Cardiac muscle cell (in vitro differentiated cells and primary cell): ENCODE measurements at regions not wholly inside any gene's neighbourhood (a gene's known extent, or its start where the extent isn't known, plus 50 kb on each side); places are given as distances from the start of the nearest gene placed in this dataset.
"Not testable (repeated sequence)": the region's sequence is repeated elsewhere in the genome, so short reads cannot be mapped to it uniquely, and the experiment has no call there.

ENCODE experiments used
- DNase-seq, 2 donors: peaks; one replicate each; pipeline versions ENCODE4 v3.0.0 to v3.0.0-alpha.2; 2010 to 2017; ENCODE audit warnings: low read depth in 1 of 2, low spot score in 1 of 2
- H3K27ac ChIP-seq: fragments of 200-600 bp; sonication (generic); 2 replicates; pipeline ENCODE4 v1.5.1; 2016
- H3K27me3 ChIP-seq: fragments of 200-600 bp; sonication (generic); 2 replicates; pipeline ENCODE4 v1.6.0; 2016; ENCODE audit warnings: control low read depth
- H3K36me3 ChIP-seq: fragments of 200-600 bp; sonication (generic); 2 replicates; pipeline ENCODE4 v1.5.1; 2016; ENCODE audit warnings: control low read depth
- H3K4me1 ChIP-seq: fragments of 200-600 bp; sonication (generic); 2 replicates; pipeline ENCODE4 v1.8.1; 2017; ENCODE audit warnings: low read depth, mild to moderate bottlenecking, mixed run types
- H3K4me3 ChIP-seq: fragments of 200-600 bp; sonication (generic); 2 replicates; pipeline ENCODE4 v1.5.1; 2016; ENCODE audit warnings: mild to moderate bottlenecking
- H3K9me3 ChIP-seq: fragments of 200-600 bp; sonication (generic); 2 replicates; pipeline ENCODE4 v1.5.1; 2017; ENCODE audit warnings: low read depth, mild to moderate bottlenecking, control low read depth
- CTCF ChIP-seq: IDR thresholded peaks from 2 replicates; pipeline ENCODE4 v1.5.1; 2012; ENCODE audit warnings: low read depth, mild to moderate bottlenecking, low read length

DNA sequence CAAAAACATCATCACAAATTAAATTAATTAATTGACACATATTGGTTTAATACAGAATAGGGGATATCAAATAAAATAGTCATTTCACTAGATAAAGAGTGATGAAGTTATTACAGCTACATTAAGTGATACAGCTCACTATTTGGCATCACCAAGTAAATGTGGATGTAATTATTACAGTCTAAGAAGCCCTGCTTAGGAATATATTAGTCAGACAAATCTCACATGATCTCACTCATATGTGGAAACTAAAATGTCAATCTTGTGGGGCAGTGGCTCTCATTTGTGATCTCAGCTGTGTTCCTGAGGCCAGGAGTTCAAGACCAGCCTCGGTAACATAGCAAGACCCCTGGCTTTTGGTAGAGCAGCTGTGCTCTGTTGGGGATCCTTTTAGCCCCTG is 233.4 kb upstream of the RGMB start:
- H3K4me3 ChIP-seq = no peak overlapping the region
- H3K9me3 ChIP-seq = no peaks in the 10 kb centered on the region
- no peaks in the 10 kb centered on the region for H3K4me1 ChIP-seq
- DNase-seq = no peak
- no peak overlapping the region for H3K27ac ChIP-seq
- no peaks in the 10 kb centered on the region for H3K27me3 ChIP-seq
- TF ChIP-seq CTCF = no peak
- H3K36me3 ChIP-seq = no peaks in the 10 kb centered on the region

DNA sequence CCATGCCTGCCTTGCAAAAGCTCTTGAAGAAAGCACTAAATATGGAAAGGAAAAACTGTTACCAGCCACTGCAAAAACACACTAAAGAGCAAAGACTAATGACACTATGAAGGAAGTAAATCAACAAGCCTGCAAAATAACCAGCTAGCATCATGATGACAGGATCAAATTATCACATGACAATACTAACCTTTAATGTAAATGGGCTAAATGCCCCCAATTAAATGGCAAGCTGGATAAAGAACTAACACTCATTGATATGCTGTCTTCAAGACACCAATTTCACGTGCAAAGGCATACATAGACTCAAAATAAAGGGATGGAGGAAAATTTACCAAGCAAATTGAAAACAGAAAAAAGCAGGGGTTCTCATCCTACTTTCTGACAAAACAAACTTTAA is 231.8 kb upstream of the RGMB start:
- no peak for TF ChIP-seq CTCF
- H3K9me3 ChIP-seq = no peaks in the 10 kb centered on the region

GRCh38 chr5:98543490-98543889 is 230.0 kb upstream of the RGMB start:
- no peak for TF ChIP-seq CTCF
- H3K27me3 ChIP-seq = no peaks in the 10 kb centered on the region
- H3K4me3 ChIP-seq = no peak overlapping the region

More for the DNA sequence above, 231.8 kb upstream of the RGMB start:
- no peak for DNase-seq
- Histone ChIP-seq H3K4me3 (no peak overlapping the region), H3K4me1 (no peaks in the 10 kb centered on the region), H3K36me3 (no peaks in the 10 kb centered on the region), H3K27me3 (no peaks in the 10 kb centered on the region), H3K27ac (no peak overlapping the region)

DNA sequence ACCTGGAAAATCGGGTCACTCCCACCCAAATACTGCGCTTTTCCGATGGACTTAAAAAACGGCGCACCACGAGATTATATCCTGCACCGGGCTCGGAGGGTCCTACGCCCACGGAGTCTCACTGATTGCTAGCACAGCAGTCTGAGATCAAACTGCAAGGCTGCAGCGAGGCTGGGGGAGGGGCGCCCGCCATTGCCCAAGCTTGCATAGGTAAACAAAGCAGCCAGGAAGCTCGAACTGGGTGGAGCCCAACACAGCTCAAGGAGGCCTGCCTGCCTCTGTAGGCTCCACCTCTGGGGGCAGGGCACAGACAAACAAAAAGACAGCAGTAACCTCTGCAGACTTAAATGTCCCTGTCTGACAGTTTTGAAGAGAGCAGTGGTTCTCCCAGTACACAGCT is 226.5 kb upstream of the RGMB start:
- not testable (repeated sequence) for H3K27ac ChIP-seq, H3K4me1 ChIP-seq, H3K36me3 ChIP-seq, H3K9me3 ChIP-seq, H3K4me3 ChIP-seq, DNase-seq, H3K27me3 ChIP-seq

More at GRCh38 chr5:98543490-98543889, 230.0 kb upstream of the RGMB start:
- Histone ChIP-seq H3K9me3 (no peaks in the 10 kb centered on the region), H3K27ac (no peak overlapping the region), H3K36me3 (no peaks in the 10 kb centered on the region), H3K4me1 (no peaks in the 10 kb centered on the region)
- DNase-seq = no peak

DNA sequence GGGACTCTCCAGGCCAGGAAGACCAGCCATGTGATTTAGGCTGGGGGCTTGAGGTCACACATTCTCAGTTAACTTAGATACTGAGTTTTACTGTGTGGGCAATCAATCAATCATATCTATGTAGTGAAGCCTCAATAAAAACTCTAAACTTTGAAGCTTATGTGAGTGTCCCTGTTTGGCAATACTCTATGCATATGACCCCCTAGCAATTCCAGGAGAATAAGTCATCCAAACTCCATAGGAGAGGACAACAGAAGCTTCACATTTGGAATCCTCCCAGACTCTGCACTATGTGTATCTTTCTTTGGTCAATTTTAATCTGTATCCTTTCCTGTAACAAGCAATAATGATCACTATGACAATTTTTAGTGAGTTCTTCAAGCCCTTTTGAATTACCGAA is 216.8 kb upstream of the RGMB start:
- H3K36me3 ChIP-seq = no peaks in the 10 kb centered on the region
- no peak overlapping the region for H3K4me3 ChIP-seq
- H3K4me1 ChIP-seq = no peaks in the 10 kb centered on the region
- no peak overlapping the region for H3K27ac ChIP-seq
- no peak for TF ChIP-seq CTCF
- no peaks in the 10 kb centered on the region for H3K27me3 ChIP-seq
- DNase-seq = no peak
- no peaks in the 10 kb centered on the region for H3K9me3 ChIP-seq

DNA sequence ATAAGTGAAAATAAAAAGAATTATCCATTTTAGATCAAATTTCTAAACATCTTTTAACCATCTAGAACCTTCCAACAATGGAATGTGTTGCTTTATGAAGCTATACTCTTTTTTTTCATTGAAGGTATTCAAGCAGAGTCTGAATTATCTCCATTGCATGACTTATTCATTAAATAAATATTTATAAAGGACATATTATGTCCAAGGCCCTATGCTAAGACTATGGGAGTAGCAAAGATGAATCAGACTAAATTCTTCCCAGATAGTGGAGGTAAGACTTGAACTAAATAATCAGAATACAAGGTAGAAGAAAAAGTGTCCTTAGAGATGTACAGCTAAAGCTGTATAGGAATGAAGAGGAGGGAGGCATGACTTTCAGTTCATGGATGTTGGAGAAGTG is 215.5 kb upstream of the RGMB start:
- Histone ChIP-seq H3K36me3 (no peaks in the 10 kb centered on the region), H3K4me3 (no peak overlapping the region), H3K27ac (no peak overlapping the region), H3K9me3 (no peaks in the 10 kb centered on the region), H3K27me3 (no peaks in the 10 kb centered on the region), H3K4me1 (no peaks in the 10 kb centered on the region)
- no peak for DNase-seq
- no peak for TF ChIP-seq CTCF
